GM19452 (cell line): ENCODE measurements at regions not wholly inside any gene's neighbourhood (a gene's known extent, or its start where the extent isn't known, plus 50 kb on each side); places are given as distances from the start of the nearest gene placed in this dataset.
A peak's percentile ranks its signal among the peaks of the same experiment; 100 is the strongest.

Source experiments
- ATAC-seq: cut with Tn5 transposase; IDR thresholded peaks from one replicate; pipeline ENCODE4 v1.9.1; 2021; ENCODE audit not compliant: unreplicated experiment

GRCh38 chr9:78781681-78782080 lies 484.8 kb downstream of the PSAT1 start:
- ATAC-seq = no peak

DNA sequence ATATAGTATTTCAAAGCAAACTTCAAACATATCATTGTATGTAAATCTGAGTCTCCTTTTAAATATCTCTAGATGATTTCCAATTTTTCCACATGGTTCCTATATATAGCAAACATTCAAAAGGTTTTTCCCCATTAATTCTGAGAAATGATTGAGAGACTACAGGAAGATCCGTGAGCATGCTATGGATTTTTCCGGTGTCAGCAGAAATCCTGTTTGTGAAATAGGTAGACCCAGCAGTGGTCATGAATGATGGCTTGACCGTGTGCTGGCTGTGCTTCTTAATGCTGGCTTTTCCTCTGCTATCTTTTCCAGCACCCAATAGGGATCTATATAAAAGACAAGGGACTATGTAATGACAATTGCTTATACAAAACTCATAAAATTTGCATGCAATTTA lies 485.3 kb downstream of the PSAT1 start:
- ATAC-seq = no peak

DNA sequence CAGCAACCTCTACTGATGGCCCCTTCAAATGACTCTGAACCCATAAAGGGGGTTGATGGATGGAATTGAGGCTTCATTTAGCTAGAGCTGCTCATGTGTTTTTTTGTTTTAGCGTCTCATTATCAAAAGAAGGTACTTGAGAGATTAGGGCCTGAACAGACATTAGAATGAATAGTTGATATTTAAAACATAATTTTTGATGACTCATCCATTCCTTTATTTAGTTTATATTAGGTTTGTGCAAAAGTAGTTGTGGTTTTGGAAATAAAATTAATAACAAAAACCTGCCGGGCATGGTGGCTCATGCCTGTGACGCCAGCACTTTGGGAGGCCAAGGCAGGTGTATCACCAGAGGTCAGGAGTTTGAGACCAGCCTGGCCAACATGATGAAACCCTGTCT lies 485.9 kb downstream of the PSAT1 start:
- no peak for ATAC-seq

DNA sequence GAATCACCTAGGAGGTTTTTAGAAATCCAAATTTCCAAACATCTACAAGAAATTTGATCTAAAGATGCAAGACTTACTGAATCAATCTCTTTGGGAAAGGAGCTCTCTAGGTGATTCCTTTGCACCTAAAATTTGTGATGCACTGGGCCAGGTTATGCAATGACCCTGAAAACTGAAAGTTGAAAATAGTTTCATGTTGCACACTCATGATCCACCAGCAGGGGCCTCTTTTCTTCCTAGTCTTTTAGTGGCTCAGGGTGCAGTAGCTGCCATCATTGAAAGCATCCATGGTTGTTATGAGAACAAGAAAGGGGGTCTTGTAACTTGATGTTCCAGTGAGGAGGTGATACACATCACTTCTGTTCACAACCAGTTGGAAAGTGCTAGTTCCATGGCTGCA lies 486.8 kb downstream of the PSAT1 start:
- ATAC-seq = peak; percentile 53

GRCh38 chr9:78786794-78787193 lies 489.9 kb downstream of the PSAT1 start:
- ATAC-seq = no peak

DNA sequence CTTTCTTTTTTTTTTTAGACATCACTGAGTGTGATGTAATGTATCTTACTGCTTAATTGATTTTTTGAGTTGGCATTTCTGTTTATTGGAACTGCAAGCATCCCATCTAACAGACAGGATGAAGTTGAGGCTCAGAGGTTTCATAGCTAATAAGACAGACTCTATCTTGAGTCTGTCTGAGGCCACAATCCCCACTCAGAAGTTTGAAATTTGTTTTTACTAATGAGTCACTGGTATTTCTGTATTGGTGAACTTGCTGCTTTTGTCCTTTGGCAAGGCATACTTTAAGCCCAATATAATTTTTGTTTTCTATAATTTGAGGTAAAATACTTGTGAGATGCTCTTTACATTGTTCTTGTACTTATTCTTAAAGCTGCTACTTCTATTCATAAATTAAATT lies 491.2 kb downstream of the PSAT1 start:
- ATAC-seq = no peak

- ATAC-seq = no peak
Observed at GRCh38 chr9:78791779-78792178, 494.9 kb downstream of the PSAT1 start.

DNA sequence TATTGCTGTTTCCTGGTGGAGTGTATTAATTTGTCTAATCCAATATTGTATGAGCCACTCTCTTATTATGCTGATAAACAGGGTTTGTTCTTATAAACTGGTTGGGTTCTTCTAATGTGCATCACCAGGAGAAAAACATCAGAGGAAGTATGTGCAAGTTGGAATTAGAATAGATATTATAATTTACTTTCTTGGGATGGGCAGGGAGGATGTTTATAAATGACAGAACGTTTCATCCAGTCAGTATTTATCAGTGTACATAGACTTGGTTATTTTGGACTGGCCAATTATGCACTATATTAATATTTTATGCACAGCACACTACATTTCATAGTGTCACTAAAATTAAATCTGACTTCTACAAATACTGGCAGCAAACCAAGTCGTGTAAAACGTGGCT lies 495.8 kb downstream of the PSAT1 start:
- no peak for ATAC-seq

DNA sequence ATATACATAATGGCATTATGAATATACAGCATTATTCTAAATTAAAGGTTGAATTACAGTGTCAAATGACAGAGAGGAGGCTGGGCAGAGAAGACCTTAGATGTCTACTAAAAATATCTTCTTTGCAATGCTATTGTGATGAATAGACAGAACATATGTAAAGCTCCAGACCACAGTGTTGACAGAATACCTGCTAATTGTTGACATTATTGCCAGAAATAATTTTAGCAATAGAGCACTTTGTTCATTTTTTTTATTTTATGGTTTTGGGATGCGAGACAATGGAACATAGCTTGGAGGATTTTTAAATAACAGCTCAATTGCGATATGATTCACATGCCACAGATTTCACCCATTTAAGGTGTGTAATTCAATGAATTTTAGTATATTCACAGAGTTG lies 508.8 kb downstream of the PSAT1 start:
- no peak for ATAC-seq

DNA sequence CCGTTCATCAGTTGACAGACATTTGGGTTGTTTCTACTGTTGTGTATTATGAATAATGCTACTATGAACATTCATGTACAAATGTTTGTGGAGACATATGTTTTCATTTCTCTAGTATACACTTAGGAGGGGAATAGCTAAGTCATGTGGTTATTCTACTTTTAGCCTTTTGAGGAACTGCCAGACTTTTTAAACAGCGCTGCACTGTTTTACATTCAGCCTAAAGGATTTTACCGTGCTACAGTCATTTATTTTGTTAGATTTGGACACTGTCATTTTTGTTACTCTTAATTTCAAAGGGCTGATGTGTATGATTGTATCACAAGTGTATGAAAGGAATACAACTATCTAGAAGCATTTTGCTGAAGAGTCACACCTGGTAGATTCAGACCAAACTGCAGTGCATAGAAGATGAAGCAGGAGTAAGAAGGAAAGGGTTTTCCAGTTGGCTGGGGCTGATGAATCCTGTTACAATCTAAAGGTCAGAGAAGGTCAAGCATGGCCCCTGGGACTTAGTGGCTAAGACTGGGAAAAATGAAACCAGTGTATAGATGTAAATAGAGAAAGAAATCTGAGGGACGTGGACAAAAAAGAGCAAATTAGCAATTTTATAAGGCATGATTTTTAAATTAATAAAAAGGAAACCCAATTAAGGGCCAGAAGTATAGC lies 509.7 kb downstream of the PSAT1 start:
- ATAC-seq = no peak

DNA sequence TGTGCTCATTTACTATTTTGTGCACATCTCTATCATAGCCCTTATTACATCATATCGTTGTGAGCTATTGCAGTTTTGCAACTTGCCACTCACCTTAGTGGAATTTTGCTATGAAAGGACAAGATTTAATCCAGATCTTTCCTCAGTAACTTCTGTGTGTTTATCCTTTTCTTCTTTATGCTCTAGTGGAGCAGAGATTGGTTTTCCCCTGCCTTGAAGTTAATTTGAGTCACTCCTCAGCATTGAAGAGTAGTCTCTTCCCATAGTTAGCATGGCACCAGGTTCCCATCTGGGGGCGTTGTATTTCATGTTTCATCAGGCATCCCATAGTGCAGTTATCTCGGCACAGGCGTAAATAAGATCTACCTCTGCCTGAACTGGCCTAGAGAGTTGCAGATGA lies 510.4 kb downstream of the PSAT1 start:
- no peak for ATAC-seq

GRCh38 chr9:78808048-78808447 lies 511.1 kb downstream of the PSAT1 start:
- ATAC-seq = no peak

DNA sequence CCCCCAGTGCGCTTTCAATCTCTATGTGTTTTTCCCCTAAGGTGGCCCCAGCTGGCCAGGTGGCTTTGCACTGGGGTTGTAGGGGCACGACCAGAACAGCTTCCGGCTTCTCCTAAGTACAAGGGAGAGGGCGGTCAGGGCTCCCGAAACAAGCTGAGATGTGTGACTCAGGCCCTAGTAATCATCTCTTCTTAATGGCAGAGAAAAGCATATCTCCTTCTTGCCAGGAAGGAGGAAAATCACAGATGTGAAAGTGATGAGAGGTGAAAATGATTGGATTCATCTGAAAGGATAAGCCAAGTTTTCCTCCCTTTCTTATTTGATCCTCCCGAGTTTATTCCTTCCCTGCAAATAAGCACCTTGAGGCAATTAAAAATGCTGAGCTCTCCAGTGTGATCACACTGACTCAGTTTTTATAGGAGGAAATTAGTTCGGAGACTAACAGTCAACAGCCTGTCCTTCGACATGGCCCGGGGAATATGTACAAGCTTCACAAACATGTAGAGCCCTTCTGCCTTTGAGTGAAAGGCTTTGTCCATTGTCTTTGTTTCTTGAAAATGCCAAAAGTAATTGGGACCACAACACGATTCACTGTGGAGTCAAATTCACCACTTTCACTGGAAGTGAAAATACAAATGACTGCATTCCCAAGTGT lies 514.8 kb downstream of the PSAT1 start:
- no peak for ATAC-seq

- no peak for ATAC-seq
Observed at GRCh38 chr9:78812665-78813064, 515.7 kb downstream of the PSAT1 start.

- ATAC-seq = no peak
Observed at GRCh38 chr9:78813602-78814180, 516.8 kb downstream of the PSAT1 start.

- peak; percentile 87 for ATAC-seq
Observed at GRCh38 chr9:78821126-78821822, 524.3 kb downstream of the PSAT1 start.

DNA sequence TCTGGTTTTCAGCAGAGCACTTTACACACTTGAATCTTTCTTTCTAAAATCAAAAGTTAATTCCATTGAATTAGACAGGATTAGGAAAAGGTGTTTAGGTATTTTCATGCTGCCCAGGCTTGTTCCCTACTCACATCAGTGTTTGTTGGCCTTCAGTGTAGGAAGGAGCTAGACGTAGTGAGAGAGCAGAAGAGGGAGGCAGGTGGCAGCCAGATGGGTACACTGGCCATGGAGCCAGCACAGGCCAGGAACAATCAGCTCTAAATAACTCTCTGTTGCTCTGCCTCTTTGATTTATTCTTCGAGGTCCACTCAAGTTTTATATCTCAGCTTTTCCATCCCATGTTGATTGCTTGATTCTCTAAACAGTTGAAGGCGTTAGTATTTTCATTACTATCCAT lies 529.6 kb downstream of the PSAT1 start:
- no peak for ATAC-seq

DNA sequence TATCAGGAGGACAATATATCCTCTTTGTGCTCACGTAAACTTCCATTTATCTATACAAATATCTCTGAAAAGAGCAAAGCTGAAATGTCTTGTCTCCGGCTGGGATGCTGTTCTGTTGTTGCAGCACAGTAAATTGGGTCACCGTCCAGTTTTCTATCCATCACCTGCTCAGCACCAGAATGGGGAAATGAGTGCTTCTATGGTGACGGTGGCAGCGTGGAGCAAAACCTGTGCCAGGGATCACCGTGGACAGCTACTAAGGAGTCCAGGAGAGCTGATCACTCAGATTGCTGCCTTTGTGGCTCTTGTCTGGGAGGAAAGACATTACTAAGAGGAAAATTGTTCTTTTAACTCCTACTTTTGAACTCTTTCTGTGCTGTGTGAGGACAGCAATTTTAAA lies 531.6 kb downstream of the PSAT1 start:
- ATAC-seq = no peak

DNA sequence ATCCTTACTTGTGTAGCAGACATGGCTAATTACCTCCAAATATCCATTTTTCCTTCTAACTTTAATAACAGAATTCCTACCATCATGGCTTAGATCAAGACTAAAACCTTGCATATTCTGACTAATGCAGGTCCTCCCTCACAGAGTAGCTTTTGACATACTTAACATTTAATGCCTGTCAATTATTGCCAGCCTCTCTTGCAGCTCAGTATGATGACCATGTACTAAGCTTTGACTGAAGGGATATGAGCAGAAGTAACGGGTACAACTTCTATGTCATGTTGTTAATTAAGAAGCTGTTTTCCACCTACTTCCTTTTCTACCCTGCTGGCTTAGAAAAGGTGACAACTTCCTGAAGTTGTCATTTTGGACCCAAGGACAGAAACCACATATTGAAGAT lies 533.4 kb downstream of the PSAT1 start:
- no peak for ATAC-seq

- no peak for ATAC-seq
Observed at GRCh38 chr9:78831726-78832125, 534.8 kb downstream of the PSAT1 start.

- ATAC-seq = no peak
Observed at GRCh38 chr9:78835928-78836450, 539.1 kb downstream of the PSAT1 start.

GRCh38 chr9:78839252-78839651 lies 542.3 kb downstream of the PSAT1 start:
- ATAC-seq = no peak
